Breast epithelium (tissue), 4 donors: ENCODE measurements at regions not wholly inside any gene's neighbourhood (a gene's known extent, or its start where the extent isn't known, plus 50 kb on each side); places are given as distances from the start of the nearest gene placed in this dataset.

Experiments used
- DNase-seq, 2 donors: peaks; one replicate each; pipeline ENCODE4 v3.0.0-alpha.2; 2019; ENCODE audit warnings: low spot score in 2 of 2
- H3K27ac ChIP-seq, 2 donors: fragments of 200-600 bp; sonication (generic) in 1 of 2; one replicate each; pipeline ENCODE4 v1.5.1; 2016 to 2019; ENCODE audit warnings: mild to moderate bottlenecking in 1 of 2
- H3K27me3 ChIP-seq, 2 donors: fragments of 200-600 bp; sonication (generic) in 1 of 2; one replicate each; pipeline versions ENCODE4 v1.5.1 to v1.6.0; 2017 to 2019; ENCODE audit warnings: control low read depth in 1 of 2, mild to moderate bottlenecking in 1 of 2
- H3K36me3 ChIP-seq: fragments of 200-600 bp; one replicate; pipeline ENCODE4 v1.5.1; 2019
- H3K4me1 ChIP-seq, 2 donors: fragments of 200-600 bp; sonication (generic); one replicate each; pipeline ENCODE4 v1.5.1; 2016 to 2019; ENCODE audit warnings: control low read depth in 1 of 2
- H3K4me3 ChIP-seq, 3 donors: fragments of 200-600 bp; sonication (generic); 1 replicate in 2 of 3; 2 replicates in 1 of 3; pipeline ENCODE4 v1.5.1; 2016 to 2019; ENCODE audit warnings: mild to moderate bottlenecking in 3 of 3, moderate library complexity in 2 of 3
- H3K9me3 ChIP-seq, 2 donors: fragments of 200-600 bp; sonication (generic) in 1 of 2; one replicate each; pipeline ENCODE4 v1.5.1; 2016 to 2019; ENCODE audit warnings: control low read depth in 1 of 2
- CTCF ChIP-seq, 3 donors: fragments of 450-650 bp; IDR thresholded peaks; one replicate each; pipeline ENCODE4 v1.5.1; 2016 to 2017; ENCODE audit warnings: antibody characterized with exemption in 3 of 3, mild to moderate bottlenecking in 3 of 3, moderate library complexity in 3 of 3
- POLR2A ChIP-seq: fragments of 450-650 bp; IDR thresholded peaks from one replicate; pipeline ENCODE4 v1.6.1; 2016; ENCODE audit warnings: antibody characterized with exemption, mild to moderate bottlenecking, moderate library complexity
- POLR2AphosphoS5 ChIP-seq, 3 donors: sonication (generic); formaldehyde crosslinking; IDR thresholded peaks; one replicate each; pipeline ENCODE4 v1.6.1; 2017; ENCODE audit warnings: antibody characterized with exemption in 3 of 3
- intact Hi-C: fragments of 100-400 bp; cut with DNase I; formaldehyde crosslinking; loops from one replicate; pipeline ENCODE4 v1.15.1; 2023; ENCODE audit warnings: low total_unique reads

GRCh38 chr13:109593230-109593629 lies 193.2 kb downstream of the IRS2 start:
- no peak for DNase-seq
- H3K9me3 ChIP-seq: no peaks in the 10 kb centered on the region
- H3K4me1 ChIP-seq: no peaks in the 10 kb centered on the region
- H3K36me3 ChIP-seq: no peaks in the 10 kb centered on the region
- TF ChIP-seq POLR2A: no peak
- no peak overlapping the region for H3K27ac ChIP-seq
- H3K4me3 ChIP-seq: no peak overlapping the region
- no peaks in the 10 kb centered on the region for H3K27me3 ChIP-seq
- intact Hi-C loops: no loop called here

DNA sequence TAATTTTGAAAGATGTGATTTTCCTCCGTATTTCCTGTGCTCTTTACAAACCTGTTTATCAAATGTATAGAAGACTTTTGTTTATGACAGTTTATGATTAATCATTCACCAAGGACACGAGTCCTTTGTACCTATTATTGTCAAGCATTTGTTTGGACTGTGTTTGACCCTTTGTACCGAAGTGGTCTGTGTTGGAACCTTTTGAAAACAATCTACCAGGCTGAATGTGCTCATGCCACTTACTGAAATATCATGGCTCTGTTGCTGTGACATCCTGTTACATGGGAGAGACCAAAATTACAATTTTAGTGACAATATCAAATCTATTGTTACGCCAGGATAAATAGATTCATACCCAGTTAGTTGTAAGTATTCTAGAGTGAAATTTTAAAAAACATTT lies 193.6 kb downstream of the IRS2 start:
- H3K4me3 ChIP-seq: no peak overlapping the region
- H3K9me3 ChIP-seq: no peaks in the 10 kb centered on the region
- H3K4me1 ChIP-seq: no peaks in the 10 kb centered on the region
- intact Hi-C loops: no loop called here
- no peaks in the 10 kb centered on the region for H3K27me3 ChIP-seq
- H3K36me3 ChIP-seq: no peaks in the 10 kb centered on the region
- no peak for DNase-seq
- TF ChIP-seq POLR2A: no peak
- no peak for TF ChIP-seq POLR2AphosphoS5 (IDR thresholded peaks at IDR 0.05)
- TF ChIP-seq CTCF (IDR thresholded peaks at IDR 0.05): no peak
- H3K27ac ChIP-seq: no peak overlapping the region

GRCh38 chr13:109587689-109588088 lies 198.7 kb downstream of the IRS2 start:
- Histone ChIP-seq H3K36me3 (no peaks in the 10 kb centered on the region), H3K4me1 (no peaks in the 10 kb centered on the region), H3K27me3 (no peaks in the 10 kb centered on the region), H3K27ac (no peak overlapping the region), H3K9me3 (no peaks in the 10 kb centered on the region), H3K4me3 (no peak overlapping the region)
- TF ChIP-seq CTCF (IDR thresholded peaks at IDR 0.05) (no peak), POLR2AphosphoS5 (IDR thresholded peaks at IDR 0.05) (no peak), POLR2A (no peak)
- intact Hi-C loops: no loop called here
- DNase-seq: no peak

DNA sequence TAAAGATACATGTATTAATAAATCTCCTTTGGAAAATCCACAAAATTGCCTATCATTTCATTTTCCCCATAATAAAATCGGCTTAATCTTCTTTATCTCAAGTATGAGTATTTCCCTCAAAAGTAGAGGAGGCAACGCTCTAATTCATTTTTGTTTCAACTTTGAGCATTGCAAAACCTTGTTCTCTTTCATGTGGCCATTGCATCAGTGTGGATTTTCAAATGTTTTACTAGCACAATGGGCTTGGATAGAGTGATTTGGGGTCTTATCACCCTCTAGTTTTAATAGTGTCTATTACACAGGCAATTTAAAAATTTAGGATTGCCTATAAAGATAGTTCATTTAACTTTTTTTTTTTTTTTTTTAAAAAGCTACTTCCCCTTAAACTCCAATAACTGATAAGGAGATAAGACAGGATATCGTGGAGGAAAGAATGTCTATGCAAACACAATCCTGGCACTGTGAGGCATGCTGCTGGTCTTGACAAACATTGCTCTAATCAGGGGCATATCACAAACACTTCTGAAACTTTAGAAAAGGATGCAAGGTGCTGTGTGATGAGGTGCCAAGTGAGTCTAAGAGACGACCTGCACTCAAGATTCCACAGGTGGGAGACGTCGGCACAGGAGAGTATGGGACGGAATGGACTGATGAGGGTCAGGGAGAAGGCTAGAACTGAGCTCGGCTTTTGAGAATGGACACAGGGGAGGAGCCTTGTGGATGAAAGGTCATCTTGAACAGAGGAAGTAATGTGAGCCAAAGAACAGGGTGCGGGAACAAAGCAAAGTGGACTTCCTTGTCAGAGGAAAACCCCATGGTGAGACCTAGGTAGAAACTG lies 199.7 kb downstream of the IRS2 start:
- no peak overlapping the region for H3K27ac ChIP-seq
- H3K4me1 ChIP-seq: no peaks in the 10 kb centered on the region
- no peaks in the 10 kb centered on the region for H3K36me3 ChIP-seq
- H3K4me3 ChIP-seq: no peak overlapping the region
- no peak for TF ChIP-seq POLR2A
- no peak for TF ChIP-seq POLR2AphosphoS5 (IDR thresholded peaks at IDR 0.05)
- no peak for TF ChIP-seq CTCF (IDR thresholded peaks at IDR 0.05)
- H3K27me3 ChIP-seq: no peaks in the 10 kb centered on the region
- DNase-seq: no peak
- H3K9me3 ChIP-seq: no peaks in the 10 kb centered on the region
- intact Hi-C loops: no loop called here

DNA sequence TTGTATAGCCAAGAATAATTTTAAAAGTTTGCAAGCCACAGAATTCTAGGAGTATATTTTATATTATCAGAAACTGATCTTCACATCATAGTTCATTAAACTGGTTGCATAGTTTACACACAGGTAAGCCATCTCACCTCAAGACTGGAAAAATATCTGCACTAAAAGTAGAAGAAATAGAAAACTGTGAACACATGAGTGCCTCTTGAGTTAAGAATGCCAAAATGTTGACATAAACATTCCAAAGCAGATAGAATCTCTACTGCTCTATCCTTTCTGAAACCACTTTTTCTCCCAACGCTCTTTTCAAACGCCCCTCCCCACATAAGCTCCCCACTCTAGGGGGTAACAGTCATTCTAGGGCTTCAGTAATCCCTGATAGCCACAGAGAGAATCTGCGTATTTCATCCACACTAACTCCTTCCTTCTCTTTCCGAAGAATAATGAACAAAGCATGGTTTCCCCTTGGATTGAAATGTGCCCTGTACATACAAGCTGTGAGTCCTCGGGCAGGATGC lies 201.5 kb downstream of the IRS2 start:
- Histone ChIP-seq H3K4me1 (no peaks in the 10 kb centered on the region), H3K4me3 (no peak overlapping the region), H3K27me3 (no peaks in the 10 kb centered on the region), H3K9me3 (no peaks in the 10 kb centered on the region), H3K36me3 (no peaks in the 10 kb centered on the region), H3K27ac (no peak overlapping the region)
- DNase-seq: no peak
- intact Hi-C loops: no loop called here
- TF ChIP-seq POLR2AphosphoS5 (IDR thresholded peaks at IDR 0.05) (no peak), CTCF (IDR thresholded peaks at IDR 0.05) (no peak), POLR2A (no peak)
